AG09319 (cell line): ENCODE measurements at regions not wholly inside any gene's neighbourhood (a gene's known extent, or its start where the extent isn't known, plus 50 kb on each side); places are given as distances from the start of the nearest gene placed in this dataset.

Source experiments
- DNase-seq: peaks from one replicate; pipeline ENCODE4 v3.0.0-alpha.2; 2010; ENCODE audit warnings: low read depth; ENCODE audit errors: extremely low read depth
- CTCF ChIP-seq: IDR thresholded peaks from 2 replicates; pipeline ENCODE4 v1.5.1; 2011; ENCODE audit warnings: low read depth, mild to moderate bottlenecking, inconsistent platforms, low read length, moderate library complexity

GRCh38 chr16:51321251-51321650 lies 170.2 kb upstream of the SALL1 start:
- no peak for DNase-seq
- TF ChIP-seq CTCF = no peak

- no peak for DNase-seq
- no peak for TF ChIP-seq CTCF
Measured at GRCh38 chr16:51317575-51317974, 166.5 kb upstream of the SALL1 start.

- TF ChIP-seq CTCF = no peak
- no peak for DNase-seq
Measured at GRCh38 chr16:51313198-51313597, 162.1 kb upstream of the SALL1 start.

- DNase-seq = no peak
- TF ChIP-seq CTCF = no peak
Measured at GRCh38 chr16:51312363-51313150, 161.5 kb upstream of the SALL1 start.

GRCh38 chr16:51310159-51310558 lies 159.1 kb upstream of the SALL1 start:
- no peak for TF ChIP-seq CTCF
- DNase-seq = no peak

GRCh38 chr16:51306886-51307595 lies 156.0 kb upstream of the SALL1 start:
- TF ChIP-seq CTCF = no peak
- no peak for DNase-seq

GRCh38 chr16:51306116-51306515 lies 155.0 kb upstream of the SALL1 start:
- DNase-seq = no peak
- TF ChIP-seq CTCF = no peak
